Activated CD4-positive, alpha-beta T cell treated with anti-CD3 and anti-CD28 coated beads, Interleukin-2, amount 50 U/mL, for 48 hours (primary cell): ENCODE measurements at regions not wholly inside any gene's neighbourhood (a gene's known extent, or its start where the extent isn't known, plus 50 kb on each side); places are given as distances from the start of the nearest gene placed in this dataset.
"Not testable (repeated sequence)": the region's sequence is repeated elsewhere in the genome, so short reads cannot be mapped to it uniquely, and the experiment has no call there.

Experiments used
- DNase-seq, 2 experiments: peaks; one replicate each; pipeline ENCODE4 v3.0.0-alpha.2; 2020

GRCh38 chr1:185393815-185394214 lies 76.8 kb upstream of the IVNS1ABP start:
- no peak for DNase-seq

- DNase-seq = no peak
These were observed 76.2 kb upstream of the IVNS1ABP start for GRCh38 chr1:185393205-185393604.

- DNase-seq = no peak
These were observed 71.8 kb upstream of the IVNS1ABP start for GRCh38 chr1:185388815-185389214.

DNA sequence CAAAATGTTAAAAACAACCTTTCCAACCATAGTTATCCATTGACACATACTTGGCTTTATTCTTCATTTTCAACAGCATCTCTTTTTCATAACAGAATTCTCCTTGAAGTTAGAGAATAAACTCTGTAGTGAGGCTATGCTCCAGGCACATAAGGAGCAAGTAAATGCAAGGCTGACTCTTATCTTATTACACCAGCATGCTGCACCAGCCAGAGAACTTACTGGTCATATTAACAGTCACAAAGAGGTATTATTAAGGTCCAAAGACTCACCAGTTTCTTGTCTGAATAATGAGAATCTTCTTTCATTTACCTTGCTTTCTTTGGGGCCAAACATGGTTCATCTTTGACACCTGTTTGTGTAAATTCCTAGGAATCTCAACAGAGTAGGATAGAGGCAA lies 71.3 kb upstream of the IVNS1ABP start:
- no peak for DNase-seq

DNA sequence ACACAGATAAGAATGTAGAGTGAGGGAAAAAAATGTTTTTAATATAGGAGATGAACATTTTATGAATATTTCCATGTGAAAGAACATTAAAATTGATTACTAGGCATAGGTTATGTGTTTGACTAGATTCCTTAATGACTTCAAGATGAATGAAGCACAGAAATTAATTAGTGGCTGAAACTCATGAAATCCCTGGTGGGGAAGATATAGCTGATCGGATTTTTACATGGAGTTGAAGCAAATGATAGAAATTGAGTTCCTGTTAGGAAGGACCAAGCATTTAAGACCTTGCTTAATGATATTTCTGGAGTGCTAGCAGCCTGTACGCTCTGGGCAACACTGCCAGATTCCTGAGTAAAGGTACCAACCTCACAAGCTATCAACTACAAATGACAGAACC lies 68.9 kb upstream of the IVNS1ABP start:
- no peak for DNase-seq

GRCh38 chr1:185383805-185384204 lies 66.8 kb upstream of the IVNS1ABP start:
- not testable (repeated sequence) for DNase-seq

DNA sequence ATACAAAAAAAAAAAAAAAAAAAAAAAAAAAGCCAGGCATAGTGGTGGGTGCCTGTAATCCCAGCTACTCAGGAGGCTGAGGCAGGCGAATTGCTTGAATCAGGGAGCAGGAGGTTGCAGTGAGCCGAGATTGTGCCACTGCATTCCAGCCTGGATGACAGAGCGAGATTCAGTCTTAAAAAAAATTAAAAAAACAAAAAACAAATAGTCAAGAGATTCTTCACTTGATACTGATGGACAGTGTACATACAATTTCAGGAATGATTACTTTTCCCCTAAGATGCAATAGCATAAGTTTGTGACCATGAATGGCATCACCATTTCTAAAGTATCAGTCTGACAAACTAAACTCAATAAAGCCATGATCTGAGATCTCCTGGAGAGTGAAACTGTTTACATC lies 60.8 kb upstream of the IVNS1ABP start:
- DNase-seq = no peak

DNA sequence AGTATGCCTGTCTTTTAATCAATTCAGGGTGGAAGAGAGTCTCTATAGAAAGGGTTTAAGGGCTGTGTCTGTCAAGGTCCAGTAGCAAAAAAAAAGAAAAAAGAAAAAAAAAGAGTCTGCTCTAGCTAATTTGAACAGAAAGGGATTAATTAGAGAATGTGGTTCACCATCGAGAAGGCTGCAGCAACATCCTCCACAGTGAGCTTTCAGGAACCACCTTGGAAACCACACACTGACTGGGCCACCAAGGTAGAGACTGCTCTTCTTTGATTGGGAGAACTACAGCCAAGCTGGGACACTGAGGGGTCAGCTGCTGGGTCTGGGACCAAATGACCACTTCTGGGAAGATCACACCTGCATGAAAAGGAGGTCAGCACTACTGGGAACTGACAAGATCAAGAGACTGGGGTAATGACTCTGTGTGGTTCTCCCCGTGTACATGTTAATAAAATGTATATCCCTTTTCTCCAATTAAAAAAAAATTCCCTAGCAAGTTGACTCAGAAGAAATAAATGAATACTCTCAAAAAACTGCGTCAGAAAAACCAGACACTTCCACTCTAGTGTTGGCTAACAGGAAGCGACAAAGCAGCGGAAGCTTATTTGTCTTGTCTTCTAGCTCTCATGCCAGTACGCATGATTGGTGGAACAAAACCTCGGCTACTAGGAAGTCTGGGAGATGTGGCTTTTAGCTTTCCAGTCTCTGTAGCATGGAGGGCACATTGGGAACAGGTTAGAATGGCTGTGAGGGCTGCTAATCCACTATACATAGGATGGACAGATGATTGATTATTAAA lies 60.0 kb upstream of the IVNS1ABP start:
- no peak for DNase-seq

DNA sequence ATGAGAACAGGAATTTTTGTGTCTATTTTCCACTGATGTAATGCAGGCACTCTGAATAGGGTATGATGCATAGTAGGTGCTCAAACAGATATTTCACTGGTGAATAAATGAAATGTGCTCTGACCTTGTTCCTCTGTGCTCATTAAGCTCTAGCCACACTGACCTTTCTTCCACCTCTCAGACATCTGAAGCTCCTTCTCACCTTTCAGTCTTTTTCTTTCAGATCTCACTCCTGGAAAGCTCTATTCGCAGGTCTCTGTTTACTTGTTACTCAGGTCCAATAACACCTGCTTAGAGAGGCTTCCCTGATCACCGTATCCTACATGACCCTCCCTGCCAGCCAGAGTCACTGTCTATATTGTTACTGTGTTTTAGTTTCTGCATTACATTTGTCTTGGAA lies 59.2 kb upstream of the IVNS1ABP start:
- no peak for DNase-seq

DNA sequence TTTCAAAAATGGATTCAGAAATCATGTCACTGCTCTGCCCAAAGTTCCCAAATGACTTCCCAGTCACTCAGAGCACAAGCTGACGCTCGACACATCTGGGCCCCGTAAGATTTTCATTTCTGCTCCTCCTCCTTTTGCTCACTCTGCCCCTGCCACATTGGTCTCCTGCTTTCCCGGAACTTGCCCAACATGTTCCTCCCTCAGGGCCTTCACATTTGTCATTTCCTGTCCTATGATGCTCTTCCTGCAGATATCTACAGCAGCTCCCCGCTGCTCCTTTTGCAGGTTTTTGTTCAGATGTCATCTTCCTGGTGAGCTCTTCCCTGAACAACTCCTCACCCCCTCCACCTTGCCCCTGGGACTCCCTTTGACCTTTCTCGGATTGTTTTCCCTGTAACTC lies 58.5 kb upstream of the IVNS1ABP start:
- no peak for DNase-seq

DNA sequence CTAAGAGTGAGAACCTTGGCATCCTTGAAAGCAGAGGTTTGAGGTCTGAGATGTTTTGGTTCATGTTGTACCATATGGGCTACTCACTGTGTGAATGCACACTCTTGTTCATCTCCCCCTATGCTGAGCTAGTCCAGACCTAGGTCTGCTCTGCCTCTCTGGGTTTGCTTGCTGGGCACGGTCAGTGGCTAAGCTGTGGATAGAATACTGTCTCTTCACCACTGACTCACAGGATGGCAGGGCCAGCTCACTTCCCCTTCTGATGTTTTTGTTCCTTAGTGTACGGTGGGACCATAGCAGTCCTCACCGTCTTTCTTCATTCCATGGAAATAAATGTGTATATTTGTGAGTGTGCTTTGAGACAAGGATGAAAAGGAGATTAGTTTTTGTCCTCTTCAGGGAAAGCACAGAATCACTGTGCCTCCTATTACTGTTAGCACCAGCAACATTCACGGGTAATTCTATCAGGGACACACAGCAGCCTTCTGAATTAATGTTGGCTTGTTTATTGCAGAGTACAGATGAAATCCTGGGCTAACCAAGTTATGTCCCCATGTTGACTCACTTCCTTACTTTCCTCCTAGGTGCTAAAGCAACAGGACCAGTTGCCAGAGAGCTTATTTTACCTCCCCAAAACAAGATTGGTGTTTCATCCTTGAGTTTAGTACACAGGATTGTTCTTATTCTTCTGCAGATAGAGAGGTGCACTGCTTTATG lies 56.9 kb upstream of the IVNS1ABP start:
- DNase-seq = no peak

GRCh38 chr1:185369786-185370185 lies 52.7 kb upstream of the IVNS1ABP start:
- DNase-seq = no peak

GRCh38 chr1:185368913-185369491 lies 52.0 kb upstream of the IVNS1ABP start:
- DNase-seq = no peak

- no peak for DNase-seq
These were observed 51.3 kb upstream of the IVNS1ABP start for GRCh38 chr1:185368313-185368855.

DNA sequence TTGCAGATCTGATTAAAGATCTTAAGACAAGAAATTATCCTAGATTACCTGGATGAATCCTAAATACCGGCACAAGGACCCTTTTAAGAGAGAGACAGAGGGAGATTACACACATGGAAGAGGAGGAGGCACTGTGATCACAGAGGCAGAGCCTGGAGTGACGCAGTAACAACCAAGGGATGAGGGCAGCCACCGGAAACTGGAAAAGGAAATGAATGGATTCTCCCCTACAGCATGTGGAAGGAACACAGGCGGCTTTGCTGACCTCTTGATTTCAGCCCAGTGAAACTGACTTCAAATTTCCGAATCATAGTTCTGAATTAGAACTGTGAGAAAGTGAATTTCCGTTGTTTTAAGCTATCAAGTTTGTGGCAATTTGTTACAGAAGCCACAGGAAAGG lies 50.2 kb upstream of the IVNS1ABP start:
- no peak for DNase-seq
